HepG2 (cell line): ENCODE measurements at regions not wholly inside any gene's neighbourhood (a gene's known extent, or its start where the extent isn't known, plus 50 kb on each side); places are given as distances from the start of the nearest gene placed in this dataset.

Experiments used
- ATAC-seq: fragments of 200-7000 bp; cut with Tn5 transposase; 3 replicates; pipeline ENCODE4 v1.9.1; 2020; ENCODE audit warnings: mild to moderate bottlenecking, moderate library complexity
- BruUV-seq: library from RNA; stranded (reverse); fragments of 400-500 nt; replicated peaks from 2 replicates; lab custom pipeline; 2021; lab: Mats Ljungman, UMichigan
- CTCF ChIA-PET: fragments of 300-600 bp; formaldehyde crosslinking; extraction: SDS; loops from one replicate; lab custom pipeline; 2021; ENCODE audit warnings: low total read pairs, inconsistent platforms, low intra/inter-chr PET ratio; lab: Yijun Ruan, JAX
- POLR2A ChIA-PET: fragments of 350-600 bp; sonication (Branson Sonifier 250); formaldehyde crosslinking; loops from one replicate; lab custom pipeline; 2020; ENCODE audit warnings: antibody characterized with exemption, inconsistent platforms; lab: Yijun Ruan, JAX
- DNase-seq: peaks from one replicate; pipeline ENCODE4 v3.0.0-alpha.2; 2015; ENCODE audit warnings: low spot score
- FAIRE-seq: peaks from 3 replicates; lab custom pipeline; 2011; peaks lifted over from hg19 to GRCh38; lab: Jason Lieb, UNC
- H2AFZ ChIP-seq: one replicate; pipeline ENCODE4 v1.6.1; 2011; ENCODE audit warnings: low read length, inconsistent platforms
- H3K27ac ChIP-seq: fragments of 300-600 bp; 3 replicates; pipeline ENCODE4 v1.8.0; 2011; ENCODE audit warnings: mixed run types, mild to moderate bottlenecking, mixed read lengths, low read length, inconsistent platforms; ENCODE audit not compliant: insufficient read depth; ENCODE audit errors: extremely low read length
- H3K27me3 ChIP-seq, 2 experiments: fragments of 200-600 bp in 1 of 2; 2 replicates in 1 of 2; 3 replicates in 1 of 2; pipeline versions ENCODE4 v1.6.0 to v1.8.0; 2011; ENCODE audit warnings: low read length in 2 of 2, mild to moderate bottlenecking in 2 of 2, moderate library complexity in 2 of 2, inconsistent platforms in 1 of 2; ENCODE audit not compliant: insufficient read depth in 2 of 2, control insufficient read depth in 1 of 2
- H3K36me3 ChIP-seq, 2 experiments: fragments of 200-600 bp in 1 of 2; replicated peaks in 1 of 2; 2 replicates in 1 of 2; 3 replicates in 1 of 2; pipeline versions ENCODE4 v1.5.1 to v1.8.0; 2011; ENCODE audit warnings: low read length in 2 of 2, inconsistent platforms in 1 of 2; ENCODE audit not compliant: insufficient read depth in 2 of 2, control insufficient read depth in 1 of 2
- H3K4me1 ChIP-seq: 2 replicates; pipeline ENCODE4 v1.5.1; 2012; ENCODE audit warnings: low read length, inconsistent platforms; ENCODE audit not compliant: insufficient read depth
- H3K4me2 ChIP-seq: 2 replicates; pipeline ENCODE4 v1.6.0; 2011; ENCODE audit warnings: low read depth, low read length, inconsistent platforms
- H3K4me3 ChIP-seq, 3 experiments: fragments of 200-600 bp in 1 of 3; sonication (generic), shearing (Covaris generic) in 1 of 3; replicated peaks in 1 of 3; 2 replicates each; pipeline ENCODE4 v1.5.1; 2011 to 2016; ENCODE audit warnings: low read length in 3 of 3, inconsistent platforms in 2 of 3, low read depth in 2 of 3, mild to moderate bottlenecking in 2 of 3, control low read depth in 1 of 3, mixed read lengths in 1 of 3; ENCODE audit not compliant: insufficient read depth in 1 of 3
- H3K79me2 ChIP-seq: one replicate; pipeline ENCODE4 v1.6.1; 2011; ENCODE audit warnings: low read length, inconsistent platforms; ENCODE audit not compliant: insufficient read depth
- H3K9ac ChIP-seq: 2 replicates; pipeline ENCODE4 v1.6.0; 2011; ENCODE audit warnings: mild to moderate bottlenecking, low read depth, low read length, inconsistent platforms; ENCODE audit not compliant: insufficient read depth
- H3K9me3 ChIP-seq: 2 replicates; pipeline ENCODE4 v1.5.1; 2012; ENCODE audit warnings: mild to moderate bottlenecking, low read length
- H4K20me1 ChIP-seq: 2 replicates; pipeline ENCODE4 v1.6.0; 2011; ENCODE audit warnings: inconsistent platforms, mild to moderate bottlenecking, low read length, moderate library complexity; ENCODE audit not compliant: insufficient read depth
- FLYWCH1 ChIP-seq: sonication (generic); formaldehyde crosslinking; IDR thresholded peaks from 2 replicates; pipeline ENCODE4 v1.8.1; 2023; ENCODE audit warnings: mild to moderate bottlenecking, missing genetic modification reagents
- GFI1 ChIP-seq: sonication (generic); formaldehyde crosslinking; IDR thresholded peaks from 2 replicates; pipeline ENCODE4 v1.5.0; 2020; ENCODE audit warnings: missing genetic modification reagents, mild to moderate bottlenecking, borderline replicate concordance
- MATR3 ChIP-seq: sonication (generic); formaldehyde crosslinking; IDR thresholded peaks from 2 replicates; pipeline ENCODE4 v1.4.0; 2020; ENCODE audit warnings: missing genetic modification reagents
- MXD4 ChIP-seq: IDR thresholded peaks from 2 replicates; pipeline ENCODE4 v1.6.1; 2016; ENCODE audit warnings: mild to moderate bottlenecking, missing biosample characterization, missing genetic modification reagents
- NKX3-1 ChIP-seq: sonication (generic); formaldehyde crosslinking; IDR thresholded peaks from 2 replicates; pipeline ENCODE4 v1.5.0; 2020; ENCODE audit warnings: missing genetic modification reagents
- SMAD3 ChIP-seq: sonication (generic); formaldehyde crosslinking; IDR thresholded peaks from 2 replicates; pipeline ENCODE4 v1.4.0; 2020; ENCODE audit warnings: missing genetic modification reagents
- ZHX2 ChIP-seq, 2 experiments: sonication (generic) in 1 of 2; formaldehyde crosslinking in 1 of 2; IDR thresholded peaks; 2 replicates each; pipeline versions ENCODE4 v1.6.1 to v1.9.0; 2014 to 2022; ENCODE audit warnings: antibody characterized with exemption in 1 of 2, borderline replicate concordance in 1 of 2, inconsistent platforms in 1 of 2, low read depth in 1 of 2, missing genetic modification reagents in 1 of 2
- ZNF577 ChIP-seq: sonication (generic); formaldehyde crosslinking; IDR thresholded peaks from 2 replicates; pipeline ENCODE4 v1.4.0; 2020; ENCODE audit warnings: mild to moderate bottlenecking, low read depth, missing genetic modification reagents, borderline replicate concordance
- ZNF614 ChIP-seq: IDR thresholded peaks from 2 replicates; pipeline ENCODE4 v1.6.1; 2018; ENCODE audit warnings: missing biosample characterization, missing genetic modification reagents, inconsistent platforms, borderline replicate concordance
- ZNF773 ChIP-seq: sonication (generic); formaldehyde crosslinking; IDR thresholded peaks from 2 replicates; pipeline ENCODE4 v1.4.0; 2020; ENCODE audit warnings: missing genetic modification reagents, borderline replicate concordance
- WGBS: methylation state at CpG from one replicate; pipeline ENCODE4 v1.1.6; 2017; ENCODE audit warnings: low lambda C conversion rate; 5-methylcytosine and 5-hydroxymethylcytosine counted together
- in situ Hi-C: cut with HindIII; loops from 2 replicates; pipeline ENCODE4 v1.10.0; 2017; ENCODE audit warnings: low pct_unique_long_range_greater_than_20kb; ENCODE audit not compliant: extremely low pct_ligation_motif_present
- intact Hi-C: fragments of 100-400 bp; cut with micrococcal nuclease; formaldehyde crosslinking; loops from one replicate; pipeline ENCODE4 v1.10.0; 2022; ENCODE audit not compliant: unreplicated experiment

- BruUV-seq, result no TSS peak
- H3K27ac ChIP-seq, result no peak overlapping the region
- no peak overlapping the region for H3K4me3 ChIP-seq
- H3K27me3 ChIP-seq, result no peaks in the 10 kb centered on the region
- no peaks in the 10 kb centered on the region for H3K79me2 ChIP-seq
- H3K9ac ChIP-seq, result no peak overlapping the region
- no peak for ATAC-seq
- no peak overlapping the region for H2AFZ ChIP-seq
- TF ChIP-seq MATR3 (no peak), ZNF577 (CRISPR knock-in tag) (no peak), GFI1 (CRISPR knock-in tag) (no peak), SMAD3 (CRISPR knock-in tag) (no peak), NKX3-1 (no peak), ZNF773 (CRISPR knock-in tag) (no peak), ZNF614 (CRISPR knock-in tag) (no peak), MXD4 (no peak), ZHX2 (IDR thresholded peaks at IDR 0.05; ENCODE audit: low read depth) (no peak), ZHX2 (CRISPR knock-in tag; IDR thresholded peaks at IDR 0.05; ENCODE audit: borderline replicate concordance) (no peak), FLYWCH1 (CRISPR knock-in tag) (no peak)
- TF ChIP-seq, all 625 proteins: peak for 0
- peaks cover 77% of the 10 kb centered on the region for H3K9me3 ChIP-seq
- POLR2A ChIA-PET, result no interaction called here
- 0% methylated on average over 1 of the region's 1 CpG for WGBS
- CTCF ChIA-PET, result no interaction called here
- intact Hi-C loops (no loop called here), in situ Hi-C loops (no loop called here)
- H3K36me3 ChIP-seq, result no peaks in the 10 kb centered on the region
- FAIRE-seq (no peak), DNase-seq (no peak)
- no peaks in the 10 kb centered on the region for H3K4me1 ChIP-seq
- no peak overlapping the region for H3K4me2 ChIP-seq
- no peaks in the 10 kb centered on the region for H4K20me1 ChIP-seq
These were observed 1048.2 kb downstream of the SLC16A7 start for GRCh38 chr12:60644076-60644475.
